ENCODE measurements at regions not wholly inside any gene's neighbourhood (a gene's known extent, or its start where the extent isn't known, plus 50 kb on each side); places are given as distances from the start of the nearest gene placed in this dataset.

GRCh38 chr4:52260514-52261210, 209.6 kb downstream of the SPATA18 start:
- H3K27ac ChIP-seq (ENCODE audit: low read length) = no peak overlapping the region
- H3K4me1 ChIP-seq (ENCODE audit: insufficient read depth, low read length) = peaks cover 18% of the 10 kb centered on the region
- ChIA-PET POLR2A (ENCODE audit: unreplicated experiment) (no interaction called here), CTCF (no interaction called here)
- DNase-seq (no peak), ATAC-seq (no peak)
- no TSS peak for BruUV-seq (replicated peaks)
- no peaks in the 10 kb centered on the region for H4K20me1 ChIP-seq (ENCODE audit: low read length)
- no peaks in the 10 kb centered on the region for H3K27me3 ChIP-seq (ENCODE audit: low read length)
- H3K9me2 ChIP-seq (replicated peaks; ENCODE audit: low read length) = no peaks in the 10 kb centered on the region
- H3K79me2 ChIP-seq (ENCODE audit: low read length) = no peaks in the 10 kb centered on the region
- no peak overlapping the region for H3K4me3 ChIP-seq (ENCODE audit: low read length)
- no peaks in the 10 kb centered on the region for H3K9me3 ChIP-seq (ENCODE audit: low read length)
- H3F3A ChIP-seq (ENCODE audit: low read length, unreplicated experiment) = no peaks in the 10 kb centered on the region
- H3K4me2 ChIP-seq (ENCODE audit: low read length) = no peak overlapping the region
- no peak overlapping the region for H2AFZ ChIP-seq (ENCODE audit: low read length)
- TF ChIP-seq EZH2phosphoT487 (IDR thresholded peaks at IDR 0.05; ENCODE audit: borderline replicate concordance, low read length) (no peak), EZH2 (IDR thresholded peaks at IDR 0.05; ENCODE audit: low read length, unreplicated experiment) (no peak), CTCF (conservative IDR thresholded peaks at IDR 0.05; ENCODE audit: low read depth, low read length) (no peak)
- no peaks in the 10 kb centered on the region for H3K36me3 ChIP-seq (ENCODE audit: low read depth, low read length)
- intact Hi-C loops (cut with micrococcal nuclease) = no loop called here
- no peak overlapping the region for H3K9ac ChIP-seq (ENCODE audit: low read length)

GRCh38 chr4:52263607-52264006, 212.5 kb downstream of the SPATA18 start:
- H3K27me3 ChIP-seq (ENCODE audit: low read length) = no peaks in the 10 kb centered on the region
- peak overlapping the region; percentile 21; the same call in 1 of the 2 replicates for H3K27ac ChIP-seq (ENCODE audit: low read length)
- no peaks in the 10 kb centered on the region for H3K9me3 ChIP-seq (ENCODE audit: low read length)
- peak; percentile 90 for DNase-seq
- no peak for ATAC-seq
- no peak overlapping the region for H3K9ac ChIP-seq (ENCODE audit: low read length)
- no peak for TF ChIP-seq EZH2phosphoT487 (IDR thresholded peaks at IDR 0.05; ENCODE audit: borderline replicate concordance, low read length)
- no peak for TF ChIP-seq CTCF (conservative IDR thresholded peaks at IDR 0.05; ENCODE audit: low read depth, low read length)
- TF ChIP-seq EZH2 (IDR thresholded peaks at IDR 0.05; ENCODE audit: low read length, unreplicated experiment) = no peak
- no peaks in the 10 kb centered on the region for H3K79me2 ChIP-seq (ENCODE audit: low read length)
- ChIA-PET POLR2A (ENCODE audit: unreplicated experiment) (no interaction called here), CTCF (no interaction called here)
- H3K4me3 ChIP-seq (ENCODE audit: low read length) = no peak overlapping the region
- H2AFZ ChIP-seq (ENCODE audit: low read length) = 0 out of 2 replicates have a peak overlapping the region, but pooled peaks have one; percentile 7
- H3K4me2 ChIP-seq (ENCODE audit: low read length) = no peak overlapping the region
- H3K9me2 ChIP-seq (replicated peaks; ENCODE audit: low read length) = no peaks in the 10 kb centered on the region
- H3F3A ChIP-seq (ENCODE audit: low read length, unreplicated experiment) = no peaks in the 10 kb centered on the region
- peaks cover 25% of the 10 kb centered on the region for H3K4me1 ChIP-seq (ENCODE audit: insufficient read depth, low read length)
- no TSS peak for BruUV-seq (replicated peaks)
- no peaks in the 10 kb centered on the region for H4K20me1 ChIP-seq (ENCODE audit: low read length)
- H3K36me3 ChIP-seq (ENCODE audit: low read depth, low read length) = no peaks in the 10 kb centered on the region
- intact Hi-C loops (cut with micrococcal nuclease) = no loop called here

- Histone ChIP-seq H3F3A (ENCODE audit: low read length, unreplicated experiment) (no peaks in the 10 kb centered on the region), H3K9me2 (replicated peaks; ENCODE audit: low read length) (no peaks in the 10 kb centered on the region), H4K20me1 (ENCODE audit: low read length) (no peaks in the 10 kb centered on the region), H2AFZ (ENCODE audit: low read length) (peak overlapping the region; percentile 54; the same call in 1 of the 2 replicates), H3K27me3 (ENCODE audit: low read length) (no peaks in the 10 kb centered on the region; the same call in 1 of the 2 replicates), H3K9me3 (ENCODE audit: low read length) (no peaks in the 10 kb centered on the region), H3K9ac (ENCODE audit: low read length) (no peak overlapping the region), H3K4me3 (ENCODE audit: low read length) (no peak overlapping the region), H3K4me1 (ENCODE audit: insufficient read depth, low read length) (peaks cover 25% of the 10 kb centered on the region), H3K4me2 (ENCODE audit: low read length) (peak overlapping the region; percentile 52), H3K79me2 (ENCODE audit: low read length) (no peaks in the 10 kb centered on the region), H3K27ac (ENCODE audit: low read length) (no peak overlapping the region), H3K36me3 (ENCODE audit: low read depth, low read length) (no peaks in the 10 kb centered on the region)
- POLR2A ChIA-PET (ENCODE audit: unreplicated experiment) = no interaction called here
- peak; percentile 38 for DNase-seq
- BruUV-seq (replicated peaks) = no TSS peak
- intact Hi-C loops (cut with micrococcal nuclease) = no loop called here
- CTCF ChIA-PET = no interaction called here
- no peak for ATAC-seq
- TF ChIP-seq CTCF (conservative IDR thresholded peaks at IDR 0.05; ENCODE audit: low read depth, low read length) (no peak), EZH2phosphoT487 (IDR thresholded peaks at IDR 0.05; ENCODE audit: borderline replicate concordance, low read length) (no peak)
Measured at GRCh38 chr4:52265781-52266525, 214.8 kb downstream of the SPATA18 start.
